ENCODE measurements at regions not wholly inside any gene's neighbourhood (a gene's known extent, or its start where the extent isn't known, plus 50 kb on each side); places are given as distances from the start of the nearest gene placed in this dataset.
"Not testable (repeated sequence)": the region's sequence is repeated elsewhere in the genome, so short reads cannot be mapped to it uniquely, and the experiment has no call there.

GRCh38 chr17:70479779-70480178 lies 310.4 kb downstream of the KCNJ2 start:
- DNase-seq (ENCODE audit: extremely low read depth in 1 of 11, low read depth in 9 of 11, low spot score in 4 of 11): no peak

GRCh38 chr17:70483624-70484023 lies 314.3 kb downstream of the KCNJ2 start:
- no peak for DNase-seq (ENCODE audit: extremely low read depth in 1 of 11, low read depth in 9 of 11, low spot score in 4 of 11)

- DNase-seq (ENCODE audit: extremely low read depth in 1 of 11, low read depth in 9 of 11, low spot score in 4 of 11): no peak
Observed at GRCh38 chr17:70484050-70484449, 314.7 kb downstream of the KCNJ2 start.

GRCh38 chr17:70484496-70484895 lies 315.2 kb downstream of the KCNJ2 start:
- DNase-seq (ENCODE audit: extremely low read depth in 1 of 11, low read depth in 9 of 11, low spot score in 4 of 11): no peak

- no peak for DNase-seq (ENCODE audit: extremely low read depth in 1 of 11, low read depth in 9 of 11, low spot score in 4 of 11)
Observed at GRCh38 chr17:70492368-70492767, 323.0 kb downstream of the KCNJ2 start.

GRCh38 chr17:70493277-70493874 lies 324.0 kb downstream of the KCNJ2 start:
- DNase-seq (ENCODE audit: extremely low read depth in 1 of 11, low read depth in 9 of 11, low spot score in 4 of 11): no peak

- DNase-seq (ENCODE audit: extremely low read depth in 1 of 11, low read depth in 9 of 11, low spot score in 4 of 11): no peak
Observed at GRCh38 chr17:70498631-70499030, 329.3 kb downstream of the KCNJ2 start.

- DNase-seq (ENCODE audit: extremely low read depth in 1 of 11, low read depth in 9 of 11, low spot score in 4 of 11): no peak
Observed at GRCh38 chr17:70499067-70499786, 329.9 kb downstream of the KCNJ2 start.

- no peak for DNase-seq (ENCODE audit: extremely low read depth in 1 of 11, low read depth in 9 of 11, low spot score in 4 of 11)
Observed at GRCh38 chr17:70503449-70503848, 334.1 kb downstream of the KCNJ2 start.

GRCh38 chr17:70510288-70510687 lies 341.0 kb downstream of the KCNJ2 start:
- DNase-seq (ENCODE audit: extremely low read depth in 1 of 11, low read depth in 9 of 11, low spot score in 4 of 11): no peak

- DNase-seq (ENCODE audit: extremely low read depth in 1 of 11, low read depth in 9 of 11, low spot score in 4 of 11): no peak
Observed at GRCh38 chr17:70517816-70518215, 348.5 kb downstream of the KCNJ2 start.

- no peak for DNase-seq (ENCODE audit: extremely low read depth in 1 of 11, low read depth in 9 of 11, low spot score in 4 of 11)
Observed at GRCh38 chr17:70519300-70519699, 350.0 kb downstream of the KCNJ2 start.

GRCh38 chr17:70520447-70520846 lies 351.1 kb downstream of the KCNJ2 start:
- DNase-seq (ENCODE audit: extremely low read depth in 1 of 11, low read depth in 9 of 11, low spot score in 4 of 11): no peak

- no peak for DNase-seq (ENCODE audit: extremely low read depth in 1 of 11, low read depth in 9 of 11, low spot score in 4 of 11)
Observed at GRCh38 chr17:70520956-70521355, 351.6 kb downstream of the KCNJ2 start.

GRCh38 chr17:70521821-70522256 lies 352.5 kb downstream of the KCNJ2 start:
- peak in 1 of 11 donors; percentile 5 for DNase-seq (ENCODE audit: extremely low read depth in 1 of 11, low read depth in 9 of 11, low spot score in 4 of 11)

GRCh38 chr17:70523426-70523825 lies 354.1 kb downstream of the KCNJ2 start:
- DNase-seq (ENCODE audit: extremely low read depth in 1 of 11, low read depth in 9 of 11, low spot score in 4 of 11): no peak

GRCh38 chr17:70525035-70525434 lies 355.7 kb downstream of the KCNJ2 start:
- DNase-seq (ENCODE audit: extremely low read depth in 1 of 11, low read depth in 9 of 11, low spot score in 4 of 11): not testable (repeated sequence)

- DNase-seq (ENCODE audit: extremely low read depth in 1 of 11, low read depth in 9 of 11, low spot score in 4 of 11): no peak
Observed at GRCh38 chr17:70525961-70526360, 356.6 kb downstream of the KCNJ2 start.

GRCh38 chr17:70527364-70527888 lies 358.1 kb downstream of the KCNJ2 start:
- no peak for DNase-seq (ENCODE audit: extremely low read depth in 1 of 11, low read depth in 9 of 11, low spot score in 4 of 11)

- no peak for DNase-seq (ENCODE audit: extremely low read depth in 1 of 11, low read depth in 9 of 11, low spot score in 4 of 11)
Observed at GRCh38 chr17:70533427-70533826, 364.1 kb downstream of the KCNJ2 start.

GRCh38 chr17:70535986-70536385 lies 366.7 kb downstream of the KCNJ2 start:
- no peak for DNase-seq (ENCODE audit: extremely low read depth in 1 of 11, low read depth in 9 of 11, low spot score in 4 of 11)

Measured in renal cortex interstitium (tissue), 11 donors.